GM23338 (cell line): ENCODE measurements at regions not wholly inside any gene's neighbourhood (a gene's known extent, or its start where the extent isn't known, plus 50 kb on each side); places are given as distances from the start of the nearest gene placed in this dataset.

Experiments
- ATAC-seq: fragments of 200-7000 bp; cut with Tn5 transposase; 3 replicates; pipeline ENCODE4 v1.9.1; 2020
- DNase-seq: peaks from one replicate; pipeline ENCODE4 v3.0.0-alpha.2; 2015; ENCODE audit warnings: low spot score
- H2AFZ ChIP-seq: fragments of 200-600 bp; sonication (generic); 2 replicates; pipeline ENCODE4 v1.8.0; 2016; ENCODE audit warnings: antibody characterized with exemption, mild to moderate bottlenecking, moderate library complexity
- H3F3A ChIP-seq: fragments of 200-600 bp; sonication (generic); replicated peaks from 2 replicates; pipeline ENCODE4 v1.8.0; 2017; ENCODE audit warnings: antibody characterized with exemption, mixed run types, low read depth
- H3K27ac ChIP-seq: fragments of 200-600 bp; sonication (generic); 2 replicates; pipeline ENCODE4 v1.6.1; 2016; ENCODE audit warnings: low read depth
- H3K27me3 ChIP-seq: fragments of 200-600 bp; sonication (generic); 2 replicates; pipeline ENCODE4 v1.8.0; 2016; ENCODE audit warnings: mild to moderate bottlenecking, mixed run types, moderate library complexity; ENCODE audit not compliant: insufficient read depth
- H3K36me3 ChIP-seq: fragments of 200-600 bp; sonication (generic); 2 replicates; pipeline ENCODE4 v1.8.0; 2016; ENCODE audit warnings: mild to moderate bottlenecking; ENCODE audit not compliant: insufficient read depth
- H3K4me1 ChIP-seq: fragments of 200-600 bp; sonication (generic); 2 replicates; pipeline ENCODE4 v1.8.0; 2016; ENCODE audit warnings: mild to moderate bottlenecking, moderate library complexity; ENCODE audit not compliant: insufficient read depth
- H3K4me2 ChIP-seq: fragments of 200-600 bp; sonication (generic); 2 replicates; pipeline ENCODE4 v1.7.1; 2017; ENCODE audit warnings: mixed run types
- H3K4me3 ChIP-seq: fragments of 200-600 bp; sonication (generic); 2 replicates; pipeline ENCODE4 v1.6.1; 2016; ENCODE audit warnings: mixed run types
- H3K79me2 ChIP-seq: fragments of 200-600 bp; sonication (generic); replicated peaks from 2 replicates; pipeline ENCODE4 v1.8.0; 2017; ENCODE audit warnings: mild to moderate bottlenecking; ENCODE audit not compliant: insufficient read depth
- H3K9me2 ChIP-seq: fragments of 200-600 bp; sonication (generic); 2 replicates; pipeline ENCODE4 v1.8.0; 2017; ENCODE audit not compliant: insufficient read depth
- H4K20me1 ChIP-seq: fragments of 200-600 bp; sonication (generic); replicated peaks from 2 replicates; pipeline ENCODE4 v1.8.0; 2017; ENCODE audit warnings: mild to moderate bottlenecking; ENCODE audit not compliant: insufficient read depth
- H3K27ac Mint-ChIP-seq: 2 replicates; pipeline ENCODE4 v1.8.0; 2020; ENCODE audit warnings: inconsistent platforms, mild to moderate bottlenecking, moderate library complexity, mixed read lengths
- H3K27me3 Mint-ChIP-seq: 3 replicates; pipeline ENCODE4 v1.8.0; 2022; ENCODE audit warnings: low read depth, mild to moderate bottlenecking, moderate library complexity, mixed read lengths, inconsistent platforms; ENCODE audit not compliant: insufficient read depth, poor library complexity
- H3K36me3 Mint-ChIP-seq: 3 replicates; pipeline ENCODE4 v1.8.0; 2021; ENCODE audit warnings: low read depth, mild to moderate bottlenecking, inconsistent platforms, moderate library complexity, mixed read lengths
- H3K4me1 Mint-ChIP-seq: 3 replicates; pipeline ENCODE4 v1.8.0; 2020; ENCODE audit warnings: mild to moderate bottlenecking, inconsistent platforms, mixed read lengths
- H3K4me3 Mint-ChIP-seq: 3 replicates; pipeline ENCODE4 v1.8.0; 2021; ENCODE audit warnings: moderate library complexity, mild to moderate bottlenecking, inconsistent platforms, mixed read lengths
- H3K9me3 Mint-ChIP-seq: 3 replicates; pipeline ENCODE4 v1.8.0; 2020; ENCODE audit warnings: moderate library complexity, mild to moderate bottlenecking, inconsistent platforms, mixed read lengths
- CTCF ChIP-seq, 2 experiments: fragments of 200-600 bp in 1 of 2; sonication (generic) in 1 of 2; conservative IDR thresholded peaks; 2 replicates each; pipeline versions ENCODE4 v1.5.1 to v1.6.1; 2016 to 2017; ENCODE audit warnings: antibody characterized with exemption in 2 of 2, low read depth in 2 of 2, mild to moderate bottlenecking in 2 of 2, moderate library complexity in 1 of 2
- ETS1 ChIP-seq: IDR thresholded peaks from 2 replicates; pipeline ENCODE4 v1.6.1; 2016; ENCODE audit warnings: antibody characterized with exemption
- EZH2 ChIP-seq: fragments of 200-600 bp; sonication (generic); IDR thresholded peaks from one replicate; pipeline ENCODE4 v1.8.0; 2017; ENCODE audit warnings: antibody characterized with exemption, mild to moderate bottlenecking, low read depth; ENCODE audit not compliant: unreplicated experiment
- JUNB ChIP-seq: IDR thresholded peaks from one replicate; pipeline ENCODE4 v1.6.1; 2016; ENCODE audit warnings: antibody characterized with exemption; ENCODE audit not compliant: unreplicated experiment
- NANOG ChIP-seq: IDR thresholded peaks from 2 replicates; pipeline ENCODE4 v1.6.1; 2016; ENCODE audit warnings: antibody characterized with exemption, borderline replicate concordance
- STAT1 ChIP-seq: IDR thresholded peaks from one replicate; pipeline ENCODE4 v1.6.1; 2016; ENCODE audit warnings: antibody characterized with exemption; ENCODE audit not compliant: unreplicated experiment
- ZNF114 ChIP-seq: fragments of 250-450 bp; sonication (Bioruptor Pico); IDR thresholded peaks from 2 replicates; pipeline ENCODE4 v1.5.0; 2020; ENCODE audit warnings: mild to moderate bottlenecking, moderate library complexity
- ZNF331 ChIP-seq: fragments of 250-450 bp; sonication (Bioruptor Pico); IDR thresholded peaks from 2 replicates; pipeline ENCODE4 v1.5.0; 2020; ENCODE audit warnings: low read depth, mild to moderate bottlenecking, moderate library complexity
- TF ChIP-seq, protein P1 (sequence below): IDR thresholded peaks from one replicate; pipeline ENCODE4 v1.6.1; 2018; ENCODE audit warnings: antibody characterized with exemption; ENCODE audit not compliant: unreplicated experiment
- TF ChIP-seq, protein P2 (sequence below): fragments of 250-450 bp; sonication (Bioruptor Pico); IDR thresholded peaks from 2 replicates; pipeline ENCODE4 v1.5.0; 2020; ENCODE audit warnings: mild to moderate bottlenecking, moderate library complexity

DNA sequence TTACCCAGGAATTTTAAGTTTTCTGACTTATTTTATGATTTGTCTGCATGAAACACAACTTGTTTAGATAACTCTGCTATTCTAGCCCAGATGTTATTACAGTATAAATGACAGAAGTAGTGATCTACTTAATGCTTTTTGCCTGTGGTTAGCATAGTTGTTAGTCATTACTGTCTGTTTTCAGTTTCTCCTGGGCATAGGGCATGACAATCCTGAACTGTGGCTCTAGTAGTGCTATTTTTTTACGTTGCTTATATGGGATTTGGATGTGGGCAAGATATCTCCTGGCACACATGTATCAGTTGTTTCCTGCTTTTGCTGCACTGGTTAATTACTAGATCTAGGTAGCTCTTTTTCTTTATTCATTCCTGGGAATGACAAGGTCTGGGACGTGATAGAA, 1005.8 kb downstream of the PCDH18 start:
- Histone ChIP-seq H3K4me1 (no peaks in the 10 kb centered on the region), H3K36me3 (no peaks in the 10 kb centered on the region), H3K9me2 (no peaks in the 10 kb centered on the region), H3K4me3 (no peak overlapping the region), H3K27ac (no peak overlapping the region), H3K79me2 (no peaks in the 10 kb centered on the region), H3K4me2 (no peak overlapping the region), H4K20me1 (no peaks in the 10 kb centered on the region), H2AFZ (no peak overlapping the region), H3F3A (no peaks in the 10 kb centered on the region), H3K27me3 (no peaks in the 10 kb centered on the region)
- Mint-ChIP-seq H3K36me3 (no peaks in the 10 kb centered on the region; the same call in 2 of the 3 replicates), H3K4me1 (no peaks in the 10 kb centered on the region), H3K27ac (0 out of 2 replicates have a peak overlapping the region, but pooled peaks have one; percentile 3), H3K27me3 (no peaks in the 10 kb centered on the region), H3K4me3 (no peak overlapping the region), H3K9me3 (no peaks in the 10 kb centered on the region)
- TF ChIP-seq NANOG = no peak
- no peak for DNase-seq
- no peak for ATAC-seq

GRCh38 chr4:136524039-136524438, 1008.3 kb downstream of the PCDH18 start:
- Histone ChIP-seq H2AFZ (no peak overlapping the region), H4K20me1 (no peaks in the 10 kb centered on the region), H3K27ac (no peak overlapping the region), H3K4me3 (no peak overlapping the region), H3F3A (no peaks in the 10 kb centered on the region), H3K27me3 (no peaks in the 10 kb centered on the region), H3K36me3 (peaks cover 6% of the 10 kb centered on the region), H3K9me2 (no peaks in the 10 kb centered on the region), H3K4me1 (no peaks in the 10 kb centered on the region), H3K4me2 (no peak overlapping the region), H3K79me2 (no peaks in the 10 kb centered on the region)
- ATAC-seq (no peak), DNase-seq (no peak)
- peaks cover 21% of the 10 kb centered on the region for H3K36me3 Mint-ChIP-seq
- no peaks in the 10 kb centered on the region for H3K27me3 Mint-ChIP-seq
- H3K4me3 Mint-ChIP-seq = no peak overlapping the region
- H3K9me3 Mint-ChIP-seq = peaks cover 21% of the 10 kb centered on the region
- no peak overlapping the region for H3K27ac Mint-ChIP-seq
- no peaks in the 10 kb centered on the region for H3K4me1 Mint-ChIP-seq
- TF ChIP-seq, protein P1, sequence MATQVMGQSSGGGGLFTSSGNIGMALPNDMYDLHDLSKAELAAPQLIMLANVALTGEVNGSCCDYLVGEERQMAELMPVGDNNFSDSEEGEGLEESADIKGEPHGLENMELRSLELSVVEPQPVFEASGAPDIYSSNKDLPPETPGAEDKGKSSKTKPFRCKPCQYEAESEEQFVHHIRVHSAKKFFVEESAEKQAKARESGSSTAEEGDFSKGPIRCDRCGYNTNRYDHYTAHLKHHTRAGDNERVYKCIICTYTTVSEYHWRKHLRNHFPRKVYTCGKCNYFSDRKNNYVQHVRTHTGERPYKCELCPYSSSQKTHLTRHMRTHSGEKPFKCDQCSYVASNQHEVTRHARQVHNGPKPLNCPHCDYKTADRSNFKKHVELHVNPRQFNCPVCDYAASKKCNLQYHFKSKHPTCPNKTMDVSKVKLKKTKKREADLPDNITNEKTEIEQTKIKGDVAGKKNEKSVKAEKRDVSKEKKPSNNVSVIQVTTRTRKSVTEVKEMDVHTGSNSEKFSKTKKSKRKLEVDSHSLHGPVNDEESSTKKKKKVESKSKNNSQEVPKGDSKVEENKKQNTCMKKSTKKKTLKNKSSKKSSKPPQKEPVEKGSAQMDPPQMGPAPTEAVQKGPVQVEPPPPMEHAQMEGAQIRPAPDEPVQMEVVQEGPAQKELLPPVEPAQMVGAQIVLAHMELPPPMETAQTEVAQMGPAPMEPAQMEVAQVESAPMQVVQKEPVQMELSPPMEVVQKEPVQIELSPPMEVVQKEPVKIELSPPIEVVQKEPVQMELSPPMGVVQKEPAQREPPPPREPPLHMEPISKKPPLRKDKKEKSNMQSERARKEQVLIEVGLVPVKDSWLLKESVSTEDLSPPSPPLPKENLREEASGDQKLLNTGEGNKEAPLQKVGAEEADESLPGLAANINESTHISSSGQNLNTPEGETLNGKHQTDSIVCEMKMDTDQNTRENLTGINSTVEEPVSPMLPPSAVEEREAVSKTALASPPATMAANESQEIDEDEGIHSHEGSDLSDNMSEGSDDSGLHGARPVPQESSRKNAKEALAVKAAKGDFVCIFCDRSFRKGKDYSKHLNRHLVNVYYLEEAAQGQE = no peak
- TF ChIP-seq JUNB (no peak), ZNF114 (CRISPR knock-in tag) (no peak), STAT1 (no peak), CTCF (conservative IDR thresholded peaks at IDR 0.05; ENCODE audit: low read depth in 2 of 2) (no peak), EZH2 (no peak), ETS1 (no peak), ZNF331 (CRISPR knock-in tag) (no peak)
- TF ChIP-seq, protein P2, sequence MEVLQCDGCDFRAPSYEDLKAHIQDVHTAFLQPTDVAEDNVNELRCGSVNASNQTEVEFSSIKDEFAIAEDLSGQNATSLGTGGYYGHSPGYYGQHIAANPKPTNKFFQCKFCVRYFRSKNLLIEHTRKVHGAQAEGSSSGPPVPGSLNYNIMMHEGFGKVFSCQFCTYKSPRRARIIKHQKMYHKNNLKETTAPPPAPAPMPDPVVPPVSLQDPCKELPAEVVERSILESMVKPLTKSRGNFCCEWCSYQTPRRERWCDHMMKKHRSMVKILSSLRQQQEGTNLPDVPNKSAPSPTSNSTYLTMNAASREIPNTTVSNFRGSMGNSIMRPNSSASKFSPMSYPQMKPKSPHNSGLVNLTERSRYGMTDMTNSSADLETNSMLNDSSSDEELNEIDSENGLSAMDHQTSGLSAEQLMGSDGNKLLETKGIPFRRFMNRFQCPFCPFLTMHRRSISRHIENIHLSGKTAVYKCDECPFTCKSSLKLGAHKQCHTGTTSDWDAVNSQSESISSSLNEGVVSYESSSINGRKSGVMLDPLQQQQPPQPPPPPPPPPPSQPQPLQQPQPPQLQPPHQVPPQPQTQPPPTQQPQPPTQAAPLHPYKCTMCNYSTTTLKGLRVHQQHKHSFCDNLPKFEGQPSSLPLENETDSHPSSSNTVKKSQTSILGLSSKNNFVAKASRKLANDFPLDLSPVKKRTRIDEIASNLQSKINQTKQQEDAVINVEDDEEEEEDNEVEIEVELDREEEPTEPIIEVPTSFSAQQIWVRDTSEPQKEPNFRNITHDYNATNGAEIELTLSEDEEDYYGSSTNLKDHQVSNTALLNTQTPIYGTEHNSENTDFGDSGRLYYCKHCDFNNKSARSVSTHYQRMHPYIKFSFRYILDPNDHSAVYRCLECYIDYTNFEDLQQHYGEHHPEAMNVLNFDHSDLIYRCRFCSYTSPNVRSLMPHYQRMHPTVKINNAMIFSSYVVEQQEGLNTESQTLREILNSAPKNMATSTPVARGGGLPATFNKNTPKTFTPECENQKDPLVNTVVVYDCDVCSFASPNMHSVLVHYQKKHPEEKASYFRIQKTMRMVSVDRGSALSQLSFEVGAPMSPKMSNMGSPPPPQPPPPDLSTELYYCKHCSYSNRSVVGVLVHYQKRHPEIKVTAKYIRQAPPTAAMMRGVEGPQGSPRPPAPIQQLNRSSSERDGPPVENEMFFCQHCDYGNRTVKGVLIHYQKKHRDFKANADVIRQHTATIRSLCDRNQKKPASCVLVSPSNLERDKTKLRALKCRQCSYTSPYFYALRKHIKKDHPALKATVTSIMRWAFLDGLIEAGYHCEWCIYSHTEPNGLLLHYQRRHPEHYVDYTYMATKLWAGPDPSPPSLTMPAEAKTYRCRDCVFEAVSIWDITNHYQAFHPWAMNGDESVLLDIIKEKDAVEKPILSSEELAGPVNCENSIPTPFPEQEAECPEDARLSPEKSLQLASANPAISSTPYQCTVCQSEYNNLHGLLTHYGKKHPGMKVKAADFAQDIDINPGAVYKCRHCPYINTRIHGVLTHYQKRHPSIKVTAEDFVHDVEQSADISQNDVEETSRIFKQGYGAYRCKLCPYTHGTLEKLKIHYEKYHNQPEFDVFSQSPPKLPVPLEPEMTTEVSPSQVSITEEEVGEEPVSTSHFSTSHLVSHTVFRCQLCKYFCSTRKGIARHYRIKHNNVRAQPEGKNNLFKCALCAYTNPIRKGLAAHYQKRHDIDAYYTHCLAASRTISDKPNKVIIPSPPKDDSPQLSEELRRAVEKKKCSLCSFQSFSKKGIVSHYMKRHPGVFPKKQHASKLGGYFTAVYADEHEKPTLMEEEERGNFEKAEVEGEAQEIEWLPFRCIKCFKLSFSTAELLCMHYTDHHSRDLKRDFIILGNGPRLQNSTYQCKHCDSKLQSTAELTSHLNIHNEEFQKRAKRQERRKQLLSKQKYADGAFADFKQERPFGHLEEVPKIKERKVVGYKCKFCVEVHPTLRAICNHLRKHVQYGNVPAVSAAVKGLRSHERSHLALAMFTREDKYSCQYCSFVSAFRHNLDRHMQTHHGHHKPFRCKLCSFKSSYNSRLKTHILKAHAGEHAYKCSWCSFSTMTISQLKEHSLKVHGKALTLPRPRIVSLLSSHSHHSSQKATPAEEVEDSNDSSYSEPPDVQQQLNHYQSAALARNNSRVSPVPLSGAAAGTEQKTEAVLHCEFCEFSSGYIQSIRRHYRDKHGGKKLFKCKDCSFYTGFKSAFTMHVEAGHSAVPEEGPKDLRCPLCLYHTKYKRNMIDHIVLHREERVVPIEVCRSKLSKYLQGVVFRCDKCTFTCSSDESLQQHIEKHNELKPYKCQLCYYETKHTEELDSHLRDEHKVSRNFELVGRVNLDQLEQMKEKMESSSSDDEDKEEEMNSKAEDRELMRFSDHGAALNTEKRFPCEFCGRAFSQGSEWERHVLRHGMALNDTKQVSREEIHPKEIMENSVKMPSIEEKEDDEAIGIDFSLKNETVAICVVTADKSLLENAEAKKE (CRISPR knock-in tag) = no peak
